ENCODE measurements at regions not wholly inside any gene's neighbourhood (a gene's known extent, or its start where the extent isn't known, plus 50 kb on each side); places are given as distances from the start of the nearest gene placed in this dataset.

- DNase-seq: no peak
Observed at GRCh38 chr2:128559533-128560515, 241.2 kb upstream of the HS6ST1 start.

GRCh38 chr2:128560718-128561117 is 242.1 kb upstream of the HS6ST1 start:
- no peak for DNase-seq

- DNase-seq: no peak
Observed at GRCh38 chr2:128562471-128563347, 244.0 kb upstream of the HS6ST1 start.

- DNase-seq: no peak
Observed at GRCh38 chr2:128563348-128563687, 244.7 kb upstream of the HS6ST1 start.

- DNase-seq: no peak
Observed at GRCh38 chr2:128564131-128564530, 245.5 kb upstream of the HS6ST1 start.

- DNase-seq: no peak
Observed at GRCh38 chr2:128564551-128564950, 245.9 kb upstream of the HS6ST1 start.

- no peak for DNase-seq
Observed at GRCh38 chr2:128565441-128565840, 246.8 kb upstream of the HS6ST1 start.

GRCh38 chr2:128566671-128567070 is 248.0 kb upstream of the HS6ST1 start:
- DNase-seq: no peak

GRCh38 chr2:128568106-128568505 is 249.4 kb upstream of the HS6ST1 start:
- DNase-seq: no peak

- no peak for DNase-seq
Observed at GRCh38 chr2:128573116-128573515, 254.4 kb upstream of the HS6ST1 start.

- no peak for DNase-seq
Observed at GRCh38 chr2:128573531-128573930, 254.9 kb upstream of the HS6ST1 start.

GRCh38 chr2:128577141-128577930 is 258.7 kb upstream of the HS6ST1 start:
- DNase-seq: no peak

- no peak for DNase-seq
Observed at GRCh38 chr2:128578406-128579390, 260.0 kb upstream of the HS6ST1 start.

GRCh38 chr2:128579825-128580224 is 261.2 kb upstream of the HS6ST1 start:
- no peak for DNase-seq

- DNase-seq: no peak
Observed at GRCh38 chr2:128580988-128581848, 262.6 kb upstream of the HS6ST1 start.

- DNase-seq: no peak
Observed at GRCh38 chr2:128581849-128582244, 263.2 kb upstream of the HS6ST1 start.

- DNase-seq: no peak
Observed at GRCh38 chr2:128584296-128584890, 265.7 kb upstream of the HS6ST1 start.

GRCh38 chr2:128585706-128586105 is 267.0 kb upstream of the HS6ST1 start:
- no peak for DNase-seq

GRCh38 chr2:128589681-128590080 is 271.0 kb upstream of the HS6ST1 start:
- DNase-seq: no peak

GRCh38 chr2:128590309-128591021 is 271.8 kb upstream of the HS6ST1 start:
- DNase-seq: no peak

Data from DMS153 (cell line).